ENCODE measurements at regions not wholly inside any gene's neighbourhood (a gene's known extent, or its start where the extent isn't known, plus 50 kb on each side); places are given as distances from the start of the nearest gene placed in this dataset.

- Mint-ChIP-seq H3K27ac (no peak overlapping the region), H3K4me1 (ENCODE audit: low read depth) (no peaks in the 10 kb centered on the region), H3K4me3 (no peak overlapping the region), H3K27me3 (no peaks in the 10 kb centered on the region), H3K9me3 (no peaks in the 10 kb centered on the region), H3K36me3 (ENCODE audit: low read depth) (no peaks in the 10 kb centered on the region)
- no peak for DNase-seq
- intact Hi-C loops (cut with micrococcal nuclease): no loop called here
- TF ChIP-seq CTCF (IDR thresholded peaks at IDR 0.05): no peak
- ATAC-seq: no peak
- CTCF ChIA-PET: no interaction called here
- POLR2A ChIA-PET: no interaction called here
These were observed 443.0 kb downstream of the TFAP2B start for GRCh38 chr6:51261691-51262090.

GRCh38 chr6:51265426-51265825 lies 446.8 kb downstream of the TFAP2B start:
- DNase-seq (no peak), ATAC-seq (no peak)
- TF ChIP-seq CTCF (IDR thresholded peaks at IDR 0.05): no peak
- no peak overlapping the region for H3K4me3 Mint-ChIP-seq
- POLR2A ChIA-PET: no interaction called here
- intact Hi-C loops (cut with micrococcal nuclease): no loop called here
- no peaks in the 10 kb centered on the region for H3K27me3 Mint-ChIP-seq
- no peaks in the 10 kb centered on the region for H3K9me3 Mint-ChIP-seq
- H3K36me3 Mint-ChIP-seq (ENCODE audit: low read depth): no peaks in the 10 kb centered on the region
- H3K4me1 Mint-ChIP-seq (ENCODE audit: low read depth): no peaks in the 10 kb centered on the region
- CTCF ChIA-PET: no interaction called here
- no peak overlapping the region for H3K27ac Mint-ChIP-seq

GRCh38 chr6:51266604-51267003 lies 447.9 kb downstream of the TFAP2B start:
- ChIA-PET CTCF (no interaction called here), POLR2A (no interaction called here)

GRCh38 chr6:51268666-51269065 lies 450.0 kb downstream of the TFAP2B start:
- DNase-seq (no peak), ATAC-seq (no peak)
- H3K4me3 Mint-ChIP-seq: no peak overlapping the region
- intact Hi-C loops (cut with micrococcal nuclease): no loop called here
- peaks cover 2% of the 10 kb centered on the region for H3K9me3 Mint-ChIP-seq
- no peak for TF ChIP-seq CTCF (IDR thresholded peaks at IDR 0.05)
- H3K4me1 Mint-ChIP-seq (ENCODE audit: low read depth): no peaks in the 10 kb centered on the region
- no peaks in the 10 kb centered on the region for H3K36me3 Mint-ChIP-seq (ENCODE audit: low read depth)
- H3K27ac Mint-ChIP-seq: no peak overlapping the region
- ChIA-PET POLR2A (no interaction called here), CTCF (no interaction called here)
- H3K27me3 Mint-ChIP-seq: no peaks in the 10 kb centered on the region

More at GRCh38 chr6:51266604-51267003, 447.9 kb downstream of the TFAP2B start:
- intact Hi-C loops (cut with micrococcal nuclease): no loop called here
- Mint-ChIP-seq H3K36me3 (ENCODE audit: low read depth) (no peaks in the 10 kb centered on the region), H3K27ac (no peak overlapping the region), H3K9me3 (peaks cover 2% of the 10 kb centered on the region), H3K4me1 (ENCODE audit: low read depth) (no peaks in the 10 kb centered on the region), H3K4me3 (no peak overlapping the region), H3K27me3 (no peaks in the 10 kb centered on the region)
- ATAC-seq (no peak), DNase-seq (no peak)
- no peak for TF ChIP-seq CTCF (IDR thresholded peaks at IDR 0.05)

GRCh38 chr6:51269876-51270275 lies 451.2 kb downstream of the TFAP2B start:
- TF ChIP-seq CTCF (IDR thresholded peaks at IDR 0.05): no peak
- intact Hi-C loops (cut with micrococcal nuclease): no loop called here
- Mint-ChIP-seq H3K27ac (no peak overlapping the region), H3K27me3 (no peaks in the 10 kb centered on the region), H3K4me3 (no peak overlapping the region), H3K9me3 (peaks cover 2% of the 10 kb centered on the region), H3K36me3 (ENCODE audit: low read depth) (no peaks in the 10 kb centered on the region), H3K4me1 (ENCODE audit: low read depth) (no peaks in the 10 kb centered on the region)
- DNase-seq: no peak
- ChIA-PET CTCF (no interaction called here), POLR2A (no interaction called here)
- ATAC-seq: no peak
